Common myeloid progenitor, CD34-positive (primary cell): ENCODE measurements at regions not wholly inside any gene's neighbourhood (a gene's known extent, or its start where the extent isn't known, plus 50 kb on each side); places are given as distances from the start of the nearest gene placed in this dataset.

Experiments
- CTCF ChIA-PET: fragments of 350-600 bp; sonication (Branson Sonifier 250); formaldehyde crosslinking; loops from one replicate; lab custom pipeline; 2021; ENCODE audit warnings: antibody characterized with exemption; lab: Charles Lee
- POLR2A ChIA-PET: fragments of 350-600 bp; sonication (Branson Sonifier 250); formaldehyde crosslinking; loops from one replicate; lab custom pipeline; 2021; ENCODE audit warnings: antibody characterized with exemption; lab: Charles Lee
- DNase-seq, 3 donors: peaks; one replicate each; pipeline versions ENCODE4 v3.0.0 to v3.0.0-alpha.2; 2013
- H3K27ac ChIP-seq, 2 experiments: 1 replicate in 1 of 2; 2 replicates in 1 of 2; pipeline ENCODE4 v1.7.0; 2013; ENCODE audit warnings: inconsistent platforms in 2 of 2, low read length in 2 of 2, mild to moderate bottlenecking in 2 of 2, low read depth in 1 of 2, moderate library complexity in 1 of 2; ENCODE audit not compliant: severe bottlenecking in 2 of 2, insufficient read depth in 1 of 2, poor library complexity in 1 of 2
- H3K27me3 ChIP-seq, 5 experiments: replicated peaks in 2 of 5; 1 replicate in 3 of 5; 2 replicates in 2 of 5; pipeline versions ENCODE4 v1.6.1 to v1.7.0; 2013; ENCODE audit warnings: low read length in 4 of 5, mild to moderate bottlenecking in 2 of 5, moderate library complexity in 2 of 5, inconsistent platforms in 1 of 5; ENCODE audit not compliant: insufficient read depth in 5 of 5, control insufficient read depth in 4 of 5
- H3K36me3 ChIP-seq, 4 experiments: 1 replicate in 2 of 4; 2 replicates in 2 of 4; pipeline versions ENCODE4 v1.6.1 to v1.7.0; 2013; ENCODE audit warnings: low read length in 3 of 4, control low read depth in 1 of 4, mild to moderate bottlenecking in 1 of 4; ENCODE audit not compliant: control insufficient read depth in 4 of 4, insufficient read depth in 4 of 4
- H3K4me1 ChIP-seq, 4 experiments: 1 replicate in 3 of 4; 2 replicates in 1 of 4; pipeline versions ENCODE4 v1.6.1 to v1.7.1; 2013; ENCODE audit warnings: low read length in 3 of 4, mild to moderate bottlenecking in 3 of 4, control low read depth in 1 of 4, inconsistent platforms in 1 of 4, moderate library complexity in 1 of 4; ENCODE audit not compliant: control insufficient read depth in 4 of 4, insufficient read depth in 4 of 4; ENCODE audit errors: control extremely low read depth in 1 of 4
- H3K4me3 ChIP-seq, 7 experiments: 1 replicate in 4 of 7; 2 replicates in 3 of 7; pipeline versions ENCODE4 v1.5.1 to v1.7.0; 2013; ENCODE audit warnings: mild to moderate bottlenecking in 7 of 7, low read length in 6 of 7, moderate library complexity in 6 of 7, inconsistent platforms in 2 of 7, low read depth in 2 of 7, control low read depth in 1 of 7; ENCODE audit not compliant: insufficient read depth in 4 of 7, control insufficient read depth in 1 of 7; ENCODE audit errors: extremely low read depth in 1 of 7
- H3K9me3 ChIP-seq, 5 experiments: 1 replicate in 4 of 5; 2 replicates in 1 of 5; pipeline versions ENCODE4 v1.6.1 to v1.7.1; 2013; ENCODE audit warnings: low read length in 4 of 5, mild to moderate bottlenecking in 2 of 5, inconsistent platforms in 1 of 5, low read depth in 1 of 5, moderate library complexity in 1 of 5; ENCODE audit not compliant: control insufficient read depth in 4 of 5, insufficient read depth in 2 of 5; ENCODE audit errors: control extremely low read depth in 1 of 5
- WGBS: methylation state at CpG from one replicate; pipeline ENCODE4 v1.1.5; 2013; ENCODE audit not compliant: insufficient coverage; 5-methylcytosine and 5-hydroxymethylcytosine counted together

DNA sequence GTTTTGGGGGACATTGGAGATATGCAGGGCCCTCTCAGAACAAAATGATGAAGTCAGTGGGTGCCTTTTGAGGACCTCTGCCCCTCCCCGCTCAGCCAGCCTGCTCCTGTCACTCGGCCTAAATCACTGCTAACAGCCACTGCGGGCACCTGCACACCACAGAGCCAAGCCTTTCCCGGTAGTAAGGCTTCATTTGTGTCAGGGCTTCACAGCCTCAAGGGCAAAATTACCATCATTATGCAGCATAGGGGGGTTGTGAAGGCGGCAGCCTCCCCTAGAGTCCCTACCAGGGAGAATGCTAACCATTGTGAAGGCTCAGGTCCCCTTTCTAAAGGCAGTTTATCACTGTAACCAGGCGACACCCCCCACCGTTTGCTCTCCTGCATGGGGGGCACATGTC, 519.8 kb upstream of the MYT1L start:
- Histone ChIP-seq H3K27me3 (no peaks in the 10 kb centered on the region), H3K9me3 (no peaks in the 10 kb centered on the region), H3K36me3 (no peaks in the 10 kb centered on the region), H3K27ac (no peak overlapping the region), H3K4me3 (no peak overlapping the region), H3K4me1 (peaks cover 0 to 44% (median 16%) of the 10 kb centered on the region in 4 experiments)
- no peak for DNase-seq
- WGBS, result 97% methylated on average over 7 of the region's 7 CpGs
- POLR2A ChIA-PET, result no interaction called here
- CTCF ChIA-PET, result no interaction called here

DNA sequence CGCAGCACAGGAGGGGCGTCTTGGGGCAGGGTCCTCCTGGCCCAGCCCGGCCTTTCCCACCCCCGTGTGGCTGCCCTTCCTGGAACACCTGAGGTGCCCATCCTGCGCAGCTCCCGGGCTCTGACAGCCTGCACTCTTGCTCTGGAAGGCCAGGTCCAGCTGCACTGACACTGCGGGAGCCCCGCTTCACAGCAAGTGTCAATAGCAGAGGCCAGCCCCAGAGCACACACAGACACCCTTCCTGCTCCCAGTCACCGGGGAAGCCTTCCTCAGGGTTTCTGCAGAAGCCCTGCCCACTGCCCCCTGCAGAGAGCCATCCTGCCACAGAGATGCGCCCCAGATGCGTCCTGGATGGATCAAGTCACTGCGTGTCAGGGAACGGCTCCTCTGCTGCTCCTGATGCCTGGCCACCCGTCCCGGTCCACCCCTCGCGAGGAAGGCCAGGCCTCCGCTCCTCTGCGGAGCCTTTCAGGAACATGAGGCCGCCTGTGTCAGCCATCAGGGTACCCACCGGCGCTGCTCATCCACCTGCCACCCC, 519.2 kb upstream of the MYT1L start:
- POLR2A ChIA-PET, result interaction anchor here (0.7 kb wide), 1 partner anchor 1709 kb away, joined by 3 read pairs; no protein-coding TSS in a partner anchor
- no peaks in the 10 kb centered on the region for H3K36me3 ChIP-seq
- CTCF ChIA-PET, result no interaction called here
- H3K9me3 ChIP-seq, result no peaks in the 10 kb centered on the region
- no peak overlapping the region for H3K27ac ChIP-seq
- DNase-seq, result no peak
- H3K4me1 ChIP-seq, result peaks cover 0 to 47% (median 17%) of the 10 kb centered on the region in 4 experiments
- 97% methylated on average over 20 of the region's 22 CpGs for WGBS
- no peaks in the 10 kb centered on the region for H3K27me3 ChIP-seq
- H3K4me3 ChIP-seq, result no peak overlapping the region

DNA sequence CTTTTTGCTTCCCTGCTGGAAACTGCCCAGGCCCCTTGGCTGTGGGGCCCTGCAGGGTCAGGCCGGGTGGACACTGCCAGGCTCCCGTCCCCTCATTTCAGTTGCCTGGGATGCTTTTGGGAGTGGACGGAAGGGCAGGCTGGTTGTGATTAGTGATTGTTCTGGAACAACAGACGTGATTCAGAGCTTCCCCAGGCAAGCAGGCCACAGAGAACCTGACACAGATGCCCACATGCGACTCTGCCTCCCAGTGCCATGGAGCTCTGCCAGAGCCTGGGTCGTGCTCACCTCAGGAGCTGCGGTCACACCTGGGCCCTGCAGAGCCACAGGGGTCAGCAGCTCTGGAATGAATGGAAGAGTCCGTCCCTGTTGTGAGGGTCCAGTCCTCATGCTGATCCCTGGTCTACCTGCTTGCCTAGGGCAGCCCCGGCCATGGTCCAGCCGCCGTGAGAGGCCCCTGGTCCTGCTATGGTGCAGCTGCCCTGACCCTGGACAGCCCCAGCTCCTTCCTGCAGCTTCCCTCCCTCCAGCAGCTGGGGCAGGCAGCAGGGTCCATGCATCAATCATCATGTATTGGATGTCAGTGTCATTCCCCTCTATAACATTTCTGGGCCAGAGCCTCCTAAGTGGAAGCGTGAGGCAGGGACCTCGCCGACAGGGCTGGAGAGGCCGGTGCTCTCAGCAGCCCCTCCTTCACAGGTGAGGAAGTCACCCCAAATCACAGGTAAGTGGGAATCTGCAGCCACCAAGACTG, 518.6 kb upstream of the MYT1L start:
- POLR2A ChIA-PET, result interaction anchor here (0.7 kb wide), 1 partner anchor 1708 kb away, joined by 3 read pairs; no protein-coding TSS in a partner anchor
- WGBS, result 94% methylated on average over 9 of the region's 15 CpGs
- no peak overlapping the region for H3K4me3 ChIP-seq
- H3K27ac ChIP-seq, result no peak overlapping the region
- CTCF ChIA-PET, result no interaction called here
- DNase-seq, result no peak
- no peaks in the 10 kb centered on the region for H3K36me3 ChIP-seq
- no peaks in the 10 kb centered on the region for H3K27me3 ChIP-seq
- H3K9me3 ChIP-seq, result no peaks in the 10 kb centered on the region
- H3K4me1 ChIP-seq, result peaks cover 0 to 47% (median 17%) of the 10 kb centered on the region in 4 experiments

DNA sequence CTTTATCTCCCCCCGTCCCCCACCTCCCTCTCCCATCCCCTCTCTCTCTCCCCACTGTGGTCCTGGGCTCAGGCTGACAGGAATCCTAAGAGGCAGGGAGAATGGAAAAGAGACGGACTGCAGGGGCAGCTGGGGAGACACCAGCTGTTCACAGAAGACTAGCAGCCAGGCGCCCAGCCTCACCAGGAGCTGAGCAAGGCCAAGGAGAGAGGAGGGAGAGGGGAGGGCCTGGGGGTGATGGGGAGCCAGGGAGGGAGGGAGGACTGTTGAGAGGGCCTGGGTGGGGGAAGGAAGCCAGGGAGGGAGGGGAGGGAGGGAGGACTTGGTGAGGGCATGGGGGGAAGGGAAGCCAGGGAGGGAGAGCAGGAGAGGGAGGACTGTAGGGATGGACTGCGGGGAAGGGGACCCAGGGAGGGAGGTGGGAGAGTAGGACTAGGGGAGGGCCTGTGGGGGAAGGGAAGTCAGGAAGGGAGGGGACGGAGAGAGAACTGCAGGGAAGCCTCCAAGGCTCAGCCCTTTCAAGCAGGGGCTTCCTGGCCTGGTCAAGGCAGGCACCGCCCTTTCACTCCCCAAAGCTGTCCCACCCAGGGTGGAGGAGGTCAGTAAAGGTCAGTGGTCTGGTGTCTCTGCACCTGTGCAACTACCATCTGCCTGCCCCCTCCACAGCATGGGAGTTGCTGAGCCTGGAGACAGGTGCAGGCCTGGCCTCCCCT, 517.7 kb upstream of the MYT1L start:
- WGBS, result 20% methylated on average over 1 of the region's 6 CpGs
- no peaks in the 10 kb centered on the region for H3K9me3 ChIP-seq
- no peaks in the 10 kb centered on the region for H3K36me3 ChIP-seq
- no peak overlapping the region for H3K27ac ChIP-seq
- peaks cover 0 to 47% (median 17%) of the 10 kb centered on the region in 4 experiments for H3K4me1 ChIP-seq
- H3K4me3 ChIP-seq, result no peak overlapping the region
- POLR2A ChIA-PET, result no interaction called here
- no peaks in the 10 kb centered on the region for H3K27me3 ChIP-seq
- DNase-seq, result peak in 2 of 3 donors; percentile 9 to 25
- CTCF ChIA-PET, result no interaction called here

DNA sequence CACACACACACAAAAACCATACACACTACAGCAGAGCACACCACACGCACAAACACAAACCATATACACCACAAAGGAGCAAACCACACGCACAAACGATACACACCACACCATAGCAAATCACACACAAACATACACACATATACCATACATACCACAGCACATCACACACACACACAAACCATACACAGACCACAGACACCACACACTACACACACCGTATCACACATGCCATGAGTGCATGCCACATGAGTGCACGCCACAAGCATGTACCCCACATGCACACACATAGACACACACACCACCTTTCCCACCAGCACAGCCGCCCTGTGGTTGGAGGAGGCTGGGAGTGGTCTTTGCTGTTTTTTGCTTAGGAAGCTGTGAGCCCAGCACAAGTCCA, 517.1 kb upstream of the MYT1L start:
- CTCF ChIA-PET, result no interaction called here

DNA sequence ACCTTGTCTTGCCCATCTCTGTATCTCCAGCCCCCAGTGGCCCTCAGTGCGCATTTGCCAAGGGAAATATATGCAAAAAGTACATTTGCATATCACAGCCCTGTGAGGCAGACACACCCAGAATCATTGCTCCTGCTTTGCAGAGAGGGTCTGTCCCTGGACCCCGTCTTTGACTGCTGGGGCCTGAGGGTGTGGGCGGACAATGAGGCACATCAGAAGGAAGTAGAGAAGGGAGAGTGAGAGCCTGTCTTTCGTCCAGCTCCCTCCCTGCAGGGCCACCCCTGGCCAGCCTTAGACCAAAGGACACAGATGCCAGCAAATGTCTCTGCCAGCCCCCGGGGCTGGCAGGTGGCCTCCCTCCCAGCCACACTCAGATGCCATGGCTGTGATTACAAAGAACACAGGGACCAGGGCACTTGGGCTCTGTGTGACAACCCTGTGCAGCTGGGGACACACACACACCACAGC, 516.2 kb upstream of the MYT1L start:
- no peaks in the 10 kb centered on the region for H3K27me3 ChIP-seq
- H3K4me3 ChIP-seq, result no peak overlapping the region
- ChIA-PET CTCF (no interaction called here), POLR2A (no interaction called here)
- H3K36me3 ChIP-seq, result no peaks in the 10 kb centered on the region
- WGBS, result 63% methylated on average over 5 of the region's 5 CpGs
- H3K4me1 ChIP-seq, result peaks cover 0 to 44% (median 17%) of the 10 kb centered on the region in 4 experiments
- H3K9me3 ChIP-seq, result no peaks in the 10 kb centered on the region
- no peak overlapping the region for H3K27ac ChIP-seq
- peak in 1 of 3 donors; percentile 8 for DNase-seq

More for the DNA sequence above, 517.1 kb upstream of the MYT1L start:
- peak in 2 of 3 donors; percentile 8 to 32 for DNase-seq
- POLR2A ChIA-PET, result no interaction called here
- WGBS, result no CpG with 5 or more reads among the region's 6 CpGs
- Histone ChIP-seq H3K9me3 (no peaks in the 10 kb centered on the region), H3K27ac (no peak overlapping the region), H3K4me1 (peaks cover 0 to 46% (median 17%) of the 10 kb centered on the region in 4 experiments), H3K36me3 (no peaks in the 10 kb centered on the region), H3K27me3 (no peaks in the 10 kb centered on the region), H3K4me3 (no peak overlapping the region)
